Retina (tissue), 1 donor: ENCODE measurements at regions not wholly inside any gene's neighbourhood (a gene's known extent, or its start where the extent isn't known, plus 50 kb on each side); places are given as distances from the start of the nearest gene placed in this dataset.

Source experiments
- DNase-seq: peaks from one replicate; pipeline ENCODE4 v3.0.0-alpha.2; 2016

DNA sequence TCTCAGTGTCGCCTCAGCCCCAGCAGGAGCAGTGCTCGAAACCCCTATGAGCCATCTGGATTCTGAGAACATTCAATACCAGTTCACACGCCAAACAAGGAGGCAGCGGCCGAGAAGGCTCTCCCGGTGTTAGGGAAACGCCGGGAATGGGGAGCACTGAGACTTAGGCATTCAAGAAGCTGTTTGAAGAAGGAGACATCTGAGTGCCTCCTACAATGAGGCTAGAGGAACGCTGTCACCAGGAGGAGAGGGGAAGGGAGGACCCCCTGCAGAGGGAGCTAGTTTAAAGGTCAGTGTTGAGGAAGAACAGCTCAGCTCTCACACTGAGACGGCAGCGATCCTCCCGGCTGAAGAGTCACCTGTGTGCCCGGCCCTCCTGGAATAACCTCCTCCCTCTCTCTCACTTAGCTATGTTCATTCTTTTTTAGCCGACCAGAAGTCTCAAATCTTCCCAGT, 69.9 kb downstream of the SERPINA3 start:
- no peak for DNase-seq

DNA sequence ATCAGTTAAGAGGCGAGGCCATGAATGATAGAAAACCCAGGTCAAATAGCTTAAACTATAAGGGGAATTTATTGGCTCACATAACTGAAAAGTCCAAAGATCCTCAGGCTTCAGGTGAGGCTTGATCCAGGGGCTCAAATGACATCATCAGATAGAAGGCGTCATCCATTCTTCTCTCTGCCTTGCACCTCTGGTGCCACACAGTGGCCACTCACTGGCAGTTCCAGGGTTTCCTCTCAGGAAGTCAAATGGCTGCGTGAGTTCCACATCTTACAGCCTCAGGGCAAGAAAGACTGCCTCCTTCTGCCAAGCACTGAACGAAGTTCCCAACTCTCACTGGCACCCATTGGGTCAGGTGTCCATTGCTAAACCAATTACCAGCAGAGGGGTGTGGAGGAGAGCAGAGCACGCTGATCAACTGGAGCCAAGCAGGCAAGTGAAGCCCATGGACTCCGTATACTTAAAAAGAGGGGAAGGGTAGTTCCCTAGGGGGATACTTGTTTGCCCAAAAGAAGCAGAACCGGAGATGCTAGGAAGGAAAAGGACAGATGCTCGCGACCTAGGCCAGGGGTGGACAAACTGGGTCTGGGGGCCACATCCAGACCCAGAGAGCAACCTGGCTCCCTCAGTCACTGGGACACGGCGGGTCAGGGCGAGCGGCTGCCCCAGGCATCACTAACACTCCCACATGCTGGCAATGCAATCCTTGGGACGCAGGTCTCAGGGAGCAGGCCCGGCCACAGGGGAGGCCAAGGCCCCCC, 69.3 kb downstream of the SERPINA3 start:
- DNase-seq = no peak

DNA sequence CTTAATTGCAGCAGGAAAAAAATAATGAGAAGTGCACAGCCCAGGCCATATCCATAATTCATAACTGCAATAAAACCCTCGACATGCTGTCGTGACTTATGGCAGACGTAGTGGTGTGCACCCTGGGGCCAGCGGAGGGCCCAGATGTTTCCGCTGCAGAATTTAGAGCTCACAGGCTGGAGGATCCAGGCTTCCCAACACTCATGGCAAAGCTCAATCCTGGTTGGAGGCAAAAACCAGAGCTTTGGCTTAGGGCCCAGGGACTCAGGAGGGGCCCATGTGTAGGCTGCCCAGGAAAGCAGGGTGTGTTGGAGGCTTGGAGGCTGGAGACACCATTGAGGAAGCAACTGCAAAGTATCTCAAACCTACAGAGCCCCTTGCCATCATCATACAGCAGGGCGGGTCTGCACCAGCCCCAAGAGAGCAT, 68.7 kb downstream of the SERPINA3 start:
- DNase-seq = peak; percentile 46

DNA sequence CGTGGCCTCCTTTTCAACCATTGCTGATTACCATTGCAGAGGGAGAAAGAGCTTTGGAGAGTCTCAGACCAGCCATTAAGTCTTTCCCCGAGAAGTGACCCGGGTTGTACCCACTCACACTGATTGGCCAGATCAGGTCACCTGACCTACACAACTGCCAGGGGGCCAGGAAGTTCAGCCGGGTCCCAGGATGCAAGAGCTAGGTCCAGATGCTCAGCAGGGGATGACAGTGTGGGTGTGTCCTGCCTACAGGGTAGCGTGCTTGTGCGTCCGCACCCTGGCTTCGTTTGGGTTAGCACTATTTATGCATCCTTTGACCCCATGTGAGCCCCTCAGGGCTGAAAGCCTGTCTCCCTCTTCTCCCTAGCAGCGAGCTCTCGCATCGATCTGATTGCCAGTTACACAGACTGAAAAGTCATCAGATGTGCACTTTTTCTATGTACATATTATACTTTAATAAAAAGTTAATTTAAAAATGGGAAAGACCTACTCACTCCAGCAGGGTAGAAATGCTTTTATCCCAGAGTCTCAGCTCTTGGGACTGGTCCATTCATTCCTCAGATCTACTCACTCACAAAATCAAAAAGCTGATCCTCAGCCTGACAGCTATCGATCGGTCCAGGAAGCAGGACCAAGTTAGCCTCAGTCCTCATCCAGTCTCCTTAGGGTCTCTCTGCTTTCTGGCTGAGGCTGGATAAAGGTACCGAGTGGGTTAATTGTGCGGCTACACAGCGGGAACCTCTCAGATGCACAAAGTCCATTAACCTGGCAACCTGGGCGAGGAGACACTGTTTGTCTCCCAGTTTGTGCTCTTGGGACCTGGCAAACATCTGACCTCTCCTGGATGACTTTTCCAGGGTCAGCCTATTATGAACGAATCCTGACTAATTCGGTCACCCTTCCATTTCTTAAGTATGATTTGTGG, 68.0 kb downstream of the SERPINA3 start:
- DNase-seq = peak; percentile 50

DNA sequence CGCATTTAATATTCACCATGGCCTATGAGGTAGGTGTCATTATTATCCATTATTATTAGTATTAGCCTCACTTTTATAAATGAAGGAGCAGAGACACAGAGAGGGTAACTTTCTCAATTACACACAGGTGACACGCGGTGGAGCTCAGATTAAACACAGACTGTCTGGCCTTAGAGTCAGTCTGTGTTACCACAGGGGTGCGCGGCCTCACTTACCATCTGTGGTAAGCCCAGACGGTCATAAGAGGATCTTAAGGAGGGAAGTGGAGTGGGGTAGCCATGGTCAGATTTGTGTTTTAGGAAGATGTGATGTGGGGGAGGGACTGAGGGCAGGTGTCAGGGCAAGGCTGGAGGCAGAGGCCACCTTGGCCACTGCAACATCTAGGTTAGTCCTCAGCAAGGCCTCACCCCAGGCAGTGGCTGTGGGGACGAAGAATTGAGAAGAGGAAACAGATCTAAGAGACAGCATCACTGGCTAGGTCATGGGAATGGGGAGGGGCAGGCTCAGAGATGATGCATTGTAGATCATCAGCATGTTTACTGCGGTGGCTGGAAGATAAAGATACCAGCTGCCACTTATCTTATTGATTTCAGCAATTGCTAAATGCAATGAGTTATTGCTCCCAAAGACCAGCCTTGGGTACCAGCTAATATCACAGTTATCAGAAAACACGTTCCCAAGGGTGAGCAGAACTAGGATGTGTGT, 67.1 kb downstream of the SERPINA3 start:
- DNase-seq = no peak

DNA sequence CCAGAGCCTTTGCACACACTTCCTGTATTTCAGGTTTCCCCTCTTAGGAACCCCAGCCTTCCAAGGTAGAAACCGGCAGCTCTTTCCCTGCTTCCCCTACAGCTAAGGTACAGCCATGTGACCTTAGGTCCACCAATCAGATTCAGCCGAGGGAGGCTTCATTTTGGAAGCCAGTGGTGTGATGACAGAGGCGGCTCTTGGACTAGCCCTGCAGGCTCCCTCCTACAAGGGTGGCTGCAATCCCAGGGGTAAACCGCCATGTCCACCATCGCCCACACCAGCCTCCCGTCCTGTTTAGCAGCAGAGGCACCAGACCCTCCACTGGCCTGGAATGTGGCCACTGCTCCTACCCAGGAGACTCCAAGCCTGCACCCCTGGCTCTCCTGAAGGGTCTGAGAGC, 65.6 kb downstream of the SERPINA3 start:
- no peak for DNase-seq

DNA sequence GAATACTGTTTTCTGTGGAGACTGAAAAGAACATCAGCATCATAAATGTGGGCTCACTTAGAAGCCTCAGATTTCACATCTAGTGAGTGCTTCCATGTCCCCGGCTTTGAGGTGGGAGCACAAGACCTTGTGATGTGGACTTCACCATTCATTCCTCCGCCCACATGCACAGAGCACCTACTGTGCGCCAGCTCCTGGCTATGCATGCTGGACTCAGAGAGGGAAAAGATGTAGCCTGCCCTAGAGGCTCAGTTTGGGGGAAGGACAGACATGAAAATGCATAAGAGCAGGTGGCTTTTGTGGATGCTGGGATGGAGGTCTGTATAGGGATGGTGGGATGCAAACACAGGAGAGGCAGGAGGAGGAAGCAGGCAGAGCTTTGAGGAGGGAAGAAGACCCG, 65.0 kb downstream of the SERPINA3 start:
- no peak for DNase-seq

DNA sequence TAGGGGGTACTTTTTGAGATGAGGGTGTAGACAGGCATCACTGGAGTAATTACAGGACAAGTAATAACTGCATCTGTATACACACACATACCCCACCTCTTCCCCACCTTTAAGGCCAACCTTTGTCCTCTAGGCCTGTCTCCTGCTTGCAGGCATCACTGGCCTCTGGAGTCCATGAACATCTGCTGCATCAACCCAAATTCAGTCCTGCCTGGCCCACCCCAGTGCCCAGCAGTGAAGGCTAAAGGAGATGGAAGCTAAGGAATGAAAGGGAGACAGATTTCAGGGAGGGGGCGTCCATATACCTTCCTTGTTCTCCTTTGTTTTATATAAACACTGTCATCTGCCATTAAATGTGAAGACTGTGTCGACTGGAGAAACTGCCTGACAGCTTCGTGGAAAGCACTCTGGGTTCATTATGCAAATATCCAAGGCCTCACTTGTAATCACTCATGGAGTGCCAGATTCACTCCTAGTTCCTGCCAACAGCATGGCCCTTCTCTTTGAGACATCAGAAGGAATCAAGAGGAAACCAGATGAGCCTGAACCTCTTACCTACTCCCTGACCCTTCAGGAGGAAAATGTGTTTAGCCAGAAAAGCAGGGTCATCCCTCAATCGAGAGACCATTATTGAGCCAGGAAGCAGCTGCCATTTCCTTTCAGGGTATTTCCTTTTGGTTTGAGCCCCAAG, 64.4 kb downstream of the SERPINA3 start:
- no peak for DNase-seq

DNA sequence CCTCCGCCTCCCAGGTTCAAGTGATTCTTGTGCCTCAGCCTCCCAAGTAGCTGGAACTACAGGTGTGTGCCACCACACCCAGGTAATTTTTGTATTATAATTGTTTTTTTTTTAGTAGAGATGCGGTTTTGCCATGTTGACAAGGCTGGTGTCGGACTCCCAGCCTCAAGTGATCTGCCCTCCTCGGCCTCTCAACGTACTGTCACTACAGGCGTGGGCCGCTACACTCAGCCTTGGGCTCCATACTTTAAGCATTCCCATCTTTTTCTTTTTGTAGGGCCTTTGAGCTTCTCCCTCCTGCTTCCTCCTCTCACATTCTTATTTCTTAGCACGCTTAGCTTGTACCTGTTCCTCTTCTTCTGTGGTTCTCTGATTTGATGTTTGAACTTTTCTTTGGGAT, 62.8 kb downstream of the SERPINA3 start:
- DNase-seq = no peak

DNA sequence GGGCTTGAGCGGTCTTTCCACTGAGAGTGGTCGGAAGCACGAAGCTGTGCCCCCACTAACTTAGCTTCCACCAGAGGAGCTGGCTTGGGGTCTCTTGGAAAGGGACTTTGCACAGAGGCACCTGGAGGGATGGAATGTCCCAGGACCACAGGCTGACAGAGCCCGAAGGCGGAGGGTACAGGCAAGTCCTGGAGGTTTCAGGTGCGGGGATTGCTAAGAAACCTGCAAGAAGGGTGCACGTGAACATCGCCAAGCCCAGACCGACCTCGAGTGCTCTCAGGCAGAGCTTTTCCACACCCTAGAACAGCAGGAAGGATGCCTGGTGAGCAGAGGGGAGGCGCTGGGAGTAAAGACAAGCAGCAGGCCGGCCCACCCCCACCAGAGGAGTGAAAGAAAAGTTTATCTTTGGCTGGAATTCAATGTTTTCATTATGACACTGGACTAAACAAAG, 61.6 kb downstream of the SERPINA3 start:
- DNase-seq = no peak
